ENCODE measurements at regions not wholly inside any gene's neighbourhood (a gene's known extent, or its start where the extent isn't known, plus 50 kb on each side); places are given as distances from the start of the nearest gene placed in this dataset.
A peak's percentile ranks its signal among the peaks of the same experiment; 100 is the strongest.

DNA sequence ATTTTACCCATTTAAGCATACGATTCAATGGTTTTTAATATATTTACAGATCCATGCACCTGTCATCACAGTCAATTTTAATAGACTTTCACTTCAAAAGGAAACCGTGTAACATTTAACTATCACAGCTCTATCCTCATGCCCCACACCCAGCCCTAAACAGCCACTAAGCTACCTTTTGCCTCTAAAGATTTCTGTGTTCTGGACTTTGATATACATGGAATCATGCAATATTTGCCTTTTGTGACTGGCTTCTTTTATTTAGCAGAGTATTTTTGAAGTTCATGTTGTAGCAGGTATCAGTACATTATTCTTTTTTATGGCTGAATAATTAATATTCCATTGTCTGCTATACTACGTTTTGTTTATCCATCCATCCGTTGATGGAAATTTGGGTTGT is 50.3 kb upstream of the STX16 start:
- no peak for DNase-seq

DNA sequence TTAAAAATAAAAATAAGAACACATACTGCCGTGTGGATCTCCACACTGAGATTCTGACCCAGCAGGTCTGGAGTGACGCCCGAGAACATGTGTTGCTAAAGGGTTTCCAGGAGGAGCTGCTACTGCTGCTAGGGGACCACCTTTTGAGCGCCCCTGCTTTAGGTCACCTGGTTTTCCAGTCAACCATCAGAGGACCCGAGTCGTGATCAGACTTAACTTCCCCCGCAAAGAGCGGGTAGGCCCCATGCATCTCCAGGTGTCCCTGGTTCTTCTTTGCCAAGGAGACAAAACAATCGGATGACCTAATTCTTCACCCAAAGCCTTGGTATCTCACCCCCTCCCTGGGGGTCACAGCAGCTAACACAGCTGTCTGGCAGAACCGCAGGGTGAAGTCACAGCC is 51.1 kb upstream of the STX16 start:
- DNase-seq, result no peak

DNA sequence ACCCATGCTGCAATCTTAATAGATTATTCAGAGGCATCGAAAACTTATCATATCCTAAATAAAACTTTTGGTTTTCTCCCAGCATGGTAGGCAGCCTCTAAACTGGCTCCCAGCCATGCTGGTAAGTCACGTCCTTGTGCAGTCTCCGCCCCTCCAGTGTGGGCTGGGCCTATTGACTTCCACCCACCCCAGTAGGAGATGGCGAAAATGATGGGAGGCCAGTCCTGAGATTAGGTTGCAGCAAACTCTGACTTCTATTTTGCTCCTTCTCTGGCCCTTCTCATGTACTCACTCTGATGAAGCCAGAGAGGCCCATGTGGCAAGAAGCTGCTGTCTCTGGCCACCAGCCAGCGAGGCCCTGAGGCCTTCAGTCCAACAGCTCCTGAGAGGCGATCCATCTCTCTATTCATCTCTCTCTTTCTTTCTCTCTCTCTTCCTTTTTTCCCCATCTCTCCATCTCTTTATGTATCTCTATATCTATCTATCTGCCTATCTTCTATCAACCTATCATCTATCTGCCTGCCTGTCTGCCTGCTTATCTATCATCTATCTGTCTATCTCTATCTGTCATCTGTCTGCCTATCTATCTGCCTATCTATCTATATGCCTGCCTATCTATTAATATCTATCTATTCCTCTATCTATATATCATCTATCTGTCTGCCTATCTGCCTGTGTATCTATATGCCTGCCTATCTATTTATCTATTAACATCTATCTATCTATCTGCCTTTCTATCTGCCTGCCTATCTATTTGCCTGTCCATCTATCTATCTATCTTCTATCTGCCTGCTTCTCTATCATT is 52.7 kb upstream of the STX16 start:
- DNase-seq, result no peak

DNA sequence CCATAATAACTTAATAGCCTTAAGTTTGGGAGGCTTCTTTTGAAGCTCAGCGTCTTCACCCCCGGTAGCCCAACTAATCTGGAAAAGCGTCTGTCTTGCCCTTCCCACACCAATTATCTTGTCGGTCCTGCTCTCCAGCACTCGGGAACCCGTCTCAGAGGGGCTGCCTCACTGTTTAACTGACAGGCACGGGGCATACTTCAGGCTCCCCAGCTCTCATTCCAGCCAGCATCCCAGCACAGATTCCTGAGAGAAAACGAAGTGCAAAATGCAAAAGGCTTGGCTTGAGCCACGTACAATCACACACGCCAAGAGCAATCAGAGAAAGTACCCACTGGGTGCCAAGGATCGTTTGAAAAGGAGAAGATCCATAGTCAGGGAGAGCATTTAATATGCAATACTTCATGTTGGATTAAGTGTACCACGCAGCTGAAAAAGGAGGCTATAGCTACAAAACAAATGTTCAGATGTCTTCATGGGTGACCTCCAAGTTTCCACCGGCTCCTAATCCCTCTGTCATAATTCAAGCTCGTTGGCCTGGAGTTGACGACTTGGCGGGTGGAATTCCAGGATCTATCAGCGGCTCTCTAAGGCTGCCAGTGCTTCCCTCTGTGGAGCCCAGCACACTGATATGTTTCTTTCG is 53.7 kb upstream of the STX16 start:
- DNase-seq, result no peak

DNA sequence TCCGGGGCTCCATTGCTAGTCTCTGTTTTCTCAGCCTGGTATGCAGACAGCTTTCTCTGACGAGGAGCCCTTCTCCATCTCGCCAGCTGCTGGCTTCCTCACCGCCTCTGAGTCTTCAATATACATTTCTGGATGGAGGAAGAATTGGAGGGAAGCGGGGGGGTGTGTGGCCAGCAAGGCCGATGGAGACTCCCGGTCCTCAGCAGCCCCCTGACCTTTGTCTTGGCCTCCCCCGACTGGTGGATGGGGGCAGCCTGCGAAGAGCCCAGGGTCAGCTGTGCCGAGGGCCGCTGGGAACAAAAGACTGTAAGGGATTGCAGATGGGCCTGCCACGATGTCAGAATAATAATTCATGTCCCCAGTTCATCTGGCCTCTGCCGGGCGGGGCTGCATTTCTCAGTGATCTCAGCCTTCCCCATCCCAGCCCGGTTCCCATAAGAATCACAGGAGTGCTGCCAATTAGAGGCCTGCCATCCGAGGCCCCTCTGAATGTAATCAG is 54.3 kb upstream of the STX16 start:
- peak; percentile 22 for DNase-seq

DNA sequence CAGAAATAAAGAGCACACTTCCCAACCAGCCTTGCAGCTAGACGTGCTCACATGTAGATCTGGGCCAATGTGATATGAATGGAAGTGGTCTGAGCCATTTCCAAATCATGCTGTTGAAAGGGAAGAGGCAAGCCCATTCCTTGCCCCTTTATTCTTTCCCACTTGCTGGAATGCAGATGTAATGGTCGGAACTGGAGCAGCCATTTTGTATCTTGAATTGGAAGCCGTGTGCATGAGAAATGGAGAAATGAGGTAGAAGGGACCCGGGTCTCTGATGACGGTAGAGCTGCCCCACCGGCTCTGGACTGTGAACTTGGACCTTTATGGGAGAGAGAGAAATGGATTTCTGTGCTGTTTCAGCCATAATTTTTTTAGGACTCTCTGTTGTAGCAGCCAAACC is 54.8 kb upstream of the STX16 start:
- no peak for DNase-seq

DNA sequence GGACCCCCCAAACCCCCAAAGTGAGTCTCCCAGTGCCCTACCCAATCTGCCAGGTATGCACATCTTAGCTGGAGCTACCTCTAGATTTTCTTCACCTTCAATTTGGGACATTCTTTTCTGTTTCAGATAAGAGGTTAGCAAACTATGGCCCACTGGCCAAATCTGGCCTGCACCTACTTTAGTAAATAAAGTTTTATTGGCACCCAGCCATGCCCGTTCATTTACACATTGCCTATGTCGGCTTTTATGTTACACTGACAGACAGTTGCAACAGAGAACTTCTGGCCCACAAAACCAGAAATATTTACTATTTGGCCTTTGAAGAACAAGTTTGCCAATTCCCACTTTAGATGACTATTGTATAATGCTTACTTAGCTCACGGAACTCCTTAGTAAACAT is 55.9 kb upstream of the STX16 start:
- no peak for DNase-seq

DNA sequence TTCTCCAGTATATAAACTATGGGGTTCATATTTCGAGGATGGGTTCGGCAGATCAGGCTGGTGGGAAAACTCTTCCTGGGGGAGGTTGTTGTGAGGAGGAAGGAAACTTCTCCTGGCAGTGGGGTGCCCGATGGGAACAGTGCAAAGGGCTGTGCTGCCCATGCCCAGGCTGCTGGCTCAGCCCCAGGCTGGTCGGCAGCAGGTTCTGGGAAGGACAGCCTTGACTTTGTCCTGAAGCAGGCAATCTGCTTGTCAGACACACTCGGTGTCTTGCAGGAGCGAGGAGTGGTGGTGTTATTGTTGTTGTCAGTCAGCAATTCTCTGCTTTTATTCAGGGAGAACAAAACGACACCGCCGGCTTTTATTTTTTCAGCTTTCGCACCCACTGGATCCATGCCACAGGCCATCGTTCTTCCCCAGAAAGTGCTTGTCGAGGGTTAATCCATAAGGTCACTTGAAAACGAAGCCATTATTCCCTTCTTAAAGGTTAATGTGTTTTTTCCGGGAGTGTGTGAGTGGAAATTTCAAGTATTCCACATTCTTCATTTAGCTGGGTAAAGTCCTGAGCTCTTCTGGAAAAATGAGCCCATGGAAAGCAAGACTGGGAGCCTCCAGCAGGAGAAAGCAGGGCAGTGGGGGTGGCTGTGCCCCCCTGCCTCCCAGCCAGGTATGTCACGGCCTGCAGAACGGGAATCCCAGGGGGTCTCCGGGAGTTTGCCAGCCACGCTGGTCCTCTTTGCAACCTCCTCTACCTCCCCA is 57.0 kb upstream of the STX16 start:
- no peak for DNase-seq

DNA sequence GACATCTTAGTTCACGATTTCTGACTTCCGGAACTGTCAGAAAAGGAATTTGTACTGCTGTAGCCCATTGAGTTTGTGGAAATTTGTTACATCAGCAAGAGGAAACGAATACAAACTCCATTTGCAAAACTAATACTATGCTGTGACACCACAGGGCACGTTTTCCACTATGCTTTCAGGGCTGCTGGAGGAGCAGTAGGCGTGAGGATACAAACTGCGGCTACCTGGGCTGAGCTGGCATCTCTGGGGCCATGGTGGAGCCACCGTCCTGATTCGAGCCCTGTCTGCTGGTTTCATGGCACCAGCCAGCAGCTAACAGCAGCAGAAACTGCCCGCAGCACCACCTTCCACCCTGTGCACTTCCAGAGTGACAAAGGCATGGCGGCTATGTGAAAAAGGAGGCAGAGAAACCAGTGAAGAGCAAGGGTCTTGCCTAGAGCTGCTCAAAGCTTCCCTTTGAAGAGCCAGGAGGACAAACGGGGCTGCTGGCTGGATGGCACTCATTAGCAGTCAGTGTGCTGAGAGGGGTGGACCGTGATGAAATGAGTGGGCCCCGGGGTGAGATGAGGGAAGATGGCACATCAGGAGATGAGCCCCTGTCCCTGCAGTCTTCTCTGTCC is 58.9 kb upstream of the STX16 start:
- no peak for DNase-seq

DNA sequence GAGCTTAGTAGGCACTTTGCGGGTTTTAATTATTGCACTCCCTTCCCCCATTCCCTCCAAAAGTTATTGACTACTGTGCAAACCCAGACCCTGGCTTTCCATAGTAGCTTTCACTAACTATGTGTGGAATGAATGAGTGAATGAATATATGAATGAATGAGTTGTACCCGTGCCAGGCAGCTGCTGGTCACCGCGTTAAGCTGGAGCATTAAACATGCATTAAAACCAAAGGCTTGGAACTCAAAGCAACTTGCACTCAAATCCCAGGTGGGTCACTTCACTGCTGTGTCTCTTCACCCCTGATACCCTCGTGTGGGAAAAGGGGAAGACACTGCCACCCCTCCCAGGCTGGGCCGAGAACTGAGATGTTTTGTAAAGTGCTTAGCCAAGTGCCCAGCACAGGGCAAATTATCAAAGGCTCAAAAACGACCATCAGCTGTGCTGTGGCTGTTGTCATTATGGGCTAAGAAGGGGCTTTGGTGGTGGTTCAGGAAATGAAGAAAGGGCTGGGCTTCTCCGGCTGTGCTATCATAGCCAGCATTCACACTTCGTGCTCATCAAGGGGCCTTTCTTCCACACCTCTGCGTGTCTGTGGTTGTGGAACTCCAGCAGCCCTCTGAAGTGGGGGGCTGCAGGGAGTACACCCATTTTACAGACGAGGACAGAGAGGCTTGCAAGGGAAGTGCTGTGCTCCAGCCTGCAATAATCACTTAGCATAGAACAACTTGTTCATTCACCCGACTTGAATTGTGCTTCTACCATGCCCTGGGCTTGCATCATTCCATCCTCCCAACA is 60.2 kb upstream of the STX16 start:
- no peak for DNase-seq

DNA sequence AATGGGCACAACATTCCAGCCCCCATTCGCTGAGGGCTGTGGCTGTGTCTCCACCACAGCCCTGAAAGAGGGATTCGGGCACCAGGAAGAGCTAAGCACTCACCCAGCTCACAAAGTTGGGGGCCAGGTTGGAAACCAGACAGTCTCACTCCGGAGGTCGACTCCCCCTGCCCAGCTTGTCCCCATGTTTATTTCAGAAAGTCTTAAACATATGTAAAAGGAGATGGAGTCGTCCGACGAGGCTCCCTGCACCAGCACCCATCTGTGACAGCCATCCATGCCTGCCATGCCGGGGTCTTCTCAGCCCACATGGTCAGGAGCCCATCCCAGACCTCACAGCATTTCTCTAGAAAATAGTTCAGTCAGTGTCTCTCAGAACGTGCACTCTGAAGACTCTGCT is 63.6 kb upstream of the STX16 start:
- DNase-seq, result no peak

DNA sequence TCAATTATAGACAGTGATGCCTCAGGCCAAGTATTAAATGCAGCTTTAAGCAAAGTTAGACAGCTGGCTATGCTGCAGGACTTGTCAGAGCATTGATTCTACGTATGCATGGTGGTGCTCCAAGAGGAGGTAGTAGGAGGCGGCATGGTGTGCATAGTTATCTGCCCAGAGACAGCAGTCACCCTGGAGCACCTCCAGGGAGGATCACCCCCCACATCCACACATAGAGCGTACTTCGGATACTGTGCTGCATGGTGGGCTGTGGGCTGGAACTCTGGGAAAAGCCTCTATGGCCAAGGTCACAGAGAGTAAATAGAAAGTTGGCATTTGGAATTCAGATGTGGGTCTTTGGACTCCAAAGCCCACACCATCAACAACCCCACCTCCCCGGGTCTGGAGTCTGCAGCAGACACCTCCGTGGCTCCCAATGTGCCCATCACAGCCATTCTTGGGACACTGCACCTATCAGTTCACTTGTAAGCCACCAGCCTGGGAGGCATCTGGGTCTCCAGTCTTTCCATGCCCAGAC is 64.5 kb upstream of the STX16 start:
- no peak for DNase-seq

DNA sequence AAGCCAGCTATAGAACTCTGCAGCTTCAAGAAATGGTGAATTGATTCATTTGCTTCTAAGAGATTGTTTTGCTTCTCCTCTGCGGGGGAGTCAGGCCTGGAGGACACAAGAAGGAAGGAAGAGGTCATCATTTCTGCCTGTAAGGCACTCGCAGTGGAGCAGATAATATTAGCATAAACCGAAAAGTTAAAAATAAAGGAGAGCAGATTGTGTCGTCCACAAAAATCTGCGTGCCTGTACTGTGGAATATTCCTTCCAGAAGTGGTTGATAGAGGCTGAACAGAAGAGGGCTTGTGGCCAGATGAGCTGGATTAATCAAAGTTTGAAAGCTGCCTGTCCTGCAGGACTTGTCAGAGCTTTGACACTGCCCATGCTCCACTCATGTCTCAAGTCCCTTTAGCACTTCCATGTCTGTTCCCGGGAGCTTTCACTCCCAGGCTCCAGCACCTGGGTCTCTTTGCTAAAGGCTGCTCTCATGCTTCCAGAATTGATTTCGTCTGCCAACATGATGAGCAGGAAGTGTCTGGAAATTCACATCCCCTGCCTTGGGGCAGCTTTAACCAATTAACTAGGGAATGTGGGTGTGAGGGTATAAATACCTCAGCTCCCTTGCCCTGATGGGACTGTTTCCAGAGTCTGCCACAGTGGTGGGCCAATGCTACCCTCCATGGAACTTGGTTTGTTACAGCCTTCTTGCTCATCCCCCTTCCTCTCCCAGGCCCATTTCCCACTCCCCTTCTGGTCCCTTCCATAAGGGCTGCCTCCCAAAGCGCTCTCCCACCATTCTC is 65.1 kb upstream of the STX16 start:
- DNase-seq, result no peak

DNA sequence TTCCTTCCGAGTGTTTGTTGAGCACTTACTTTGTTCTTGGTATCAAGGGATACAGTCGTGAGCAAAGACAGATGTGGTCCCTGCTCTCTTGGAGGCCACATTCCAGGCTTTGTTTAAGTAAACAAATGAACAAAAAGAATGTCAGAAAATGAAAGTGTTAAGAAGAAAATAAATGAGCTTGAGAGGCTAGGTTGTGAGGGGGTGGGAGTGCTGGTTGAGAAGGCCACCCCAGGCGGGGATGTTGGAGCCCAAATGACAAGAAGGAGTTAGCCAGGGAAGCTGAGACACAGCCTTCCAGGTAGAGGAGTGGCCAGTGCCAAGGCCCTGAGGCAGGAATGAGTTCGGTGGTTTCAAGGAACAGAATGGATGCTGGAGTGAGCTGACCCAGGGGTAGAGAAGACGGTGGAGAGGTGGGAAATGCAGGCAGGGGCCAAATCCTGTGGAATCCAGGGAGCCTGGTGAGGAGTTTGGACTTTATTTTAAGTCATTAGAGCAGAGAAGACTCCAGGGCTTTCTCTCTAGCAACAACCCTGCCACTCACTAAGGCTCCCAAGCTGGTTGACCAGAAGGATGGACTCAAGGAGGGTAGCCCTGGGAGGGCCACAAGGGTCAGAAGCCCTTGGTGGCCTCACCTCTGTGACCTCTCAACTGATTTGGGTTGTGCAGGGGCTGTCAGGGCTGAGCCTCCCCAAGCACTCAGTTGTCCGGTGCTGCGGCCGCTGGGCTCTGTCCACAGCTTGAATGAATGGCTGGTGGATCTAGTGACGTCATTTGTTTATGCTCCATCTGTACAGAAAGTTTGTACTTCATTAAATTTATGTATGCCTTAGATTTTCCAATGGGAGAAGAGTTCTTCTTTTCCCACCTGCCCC is 66.0 kb upstream of the STX16 start:
- DNase-seq, result no peak

DNA sequence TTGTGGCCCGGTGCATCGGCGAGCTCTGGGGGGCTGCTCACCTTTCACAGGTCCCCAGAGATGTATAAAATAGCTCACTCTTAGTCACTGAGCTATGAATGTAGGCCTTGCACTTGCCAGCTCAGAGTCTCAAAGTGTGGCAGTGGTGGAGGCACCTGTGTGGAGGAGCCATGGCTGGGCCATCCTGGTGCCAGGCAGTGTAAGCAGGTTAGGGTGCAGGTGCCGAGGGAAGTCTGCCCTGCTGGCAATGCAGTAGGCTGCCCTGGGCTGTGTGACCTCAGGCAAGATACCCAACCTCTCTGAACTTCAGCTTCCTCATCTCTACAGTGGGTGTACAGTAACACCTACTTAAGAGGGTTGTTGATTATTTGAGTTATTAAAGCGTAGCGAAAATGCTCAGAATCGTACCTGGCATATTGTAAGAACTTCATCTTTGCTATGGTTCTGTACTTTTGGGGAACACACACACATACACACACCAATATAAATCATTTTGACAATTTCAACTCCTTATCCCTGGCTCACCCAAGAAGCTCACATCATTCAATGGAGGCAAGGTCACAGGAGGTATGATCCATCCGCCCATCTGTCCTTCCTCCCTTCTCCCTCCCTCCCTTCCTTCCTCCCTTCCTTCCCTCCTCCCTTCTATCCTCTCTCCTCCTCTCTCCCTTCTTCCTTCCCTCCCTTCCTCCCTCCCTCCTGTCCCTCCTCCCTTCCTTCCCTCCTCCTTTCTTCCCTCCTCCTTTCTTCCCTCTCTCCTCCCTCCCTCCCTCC is 66.8 kb upstream of the STX16 start:
- no peak for DNase-seq

DNA sequence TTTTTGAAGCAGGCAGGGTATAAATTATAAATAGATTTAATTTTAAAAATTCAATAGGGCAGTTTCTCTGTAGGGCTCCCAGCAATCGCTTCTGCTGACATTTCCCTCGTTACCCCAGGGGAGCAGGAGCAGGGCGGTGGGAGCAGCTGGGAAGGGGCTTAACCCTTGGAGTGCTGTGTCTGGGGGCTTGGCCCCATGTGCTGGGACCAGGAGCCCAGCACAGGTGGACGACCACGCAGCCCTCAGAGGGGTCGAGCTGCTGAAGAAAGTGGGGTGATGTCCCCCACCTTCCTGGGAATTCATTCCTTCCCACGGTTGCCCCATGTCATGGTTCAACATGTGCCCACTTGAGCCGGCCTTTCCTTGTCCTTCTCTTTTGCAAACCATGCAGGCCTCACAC is 67.5 kb upstream of the STX16 start:
- DNase-seq, result no peak

DNA sequence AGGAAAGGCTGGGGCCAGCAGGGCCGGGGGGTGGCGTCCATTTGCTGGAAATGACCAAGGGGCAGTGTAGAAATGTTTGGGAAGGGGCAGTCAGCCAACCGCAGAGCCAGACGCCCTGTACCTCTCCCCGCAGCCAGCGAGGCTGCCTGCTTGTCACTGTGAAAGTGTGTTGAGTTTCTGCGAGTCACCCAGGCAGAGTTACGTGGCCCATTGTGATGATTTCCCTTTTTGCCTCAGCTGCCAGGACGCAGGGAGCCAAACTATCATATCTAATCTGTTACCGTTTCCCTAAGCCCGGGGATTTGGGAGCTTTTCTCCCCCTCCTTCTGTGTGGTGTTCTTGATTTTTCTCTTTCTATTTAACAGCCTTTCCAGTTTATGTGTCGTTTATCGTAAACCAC is 67.9 kb upstream of the STX16 start:
- no peak for DNase-seq

DNA sequence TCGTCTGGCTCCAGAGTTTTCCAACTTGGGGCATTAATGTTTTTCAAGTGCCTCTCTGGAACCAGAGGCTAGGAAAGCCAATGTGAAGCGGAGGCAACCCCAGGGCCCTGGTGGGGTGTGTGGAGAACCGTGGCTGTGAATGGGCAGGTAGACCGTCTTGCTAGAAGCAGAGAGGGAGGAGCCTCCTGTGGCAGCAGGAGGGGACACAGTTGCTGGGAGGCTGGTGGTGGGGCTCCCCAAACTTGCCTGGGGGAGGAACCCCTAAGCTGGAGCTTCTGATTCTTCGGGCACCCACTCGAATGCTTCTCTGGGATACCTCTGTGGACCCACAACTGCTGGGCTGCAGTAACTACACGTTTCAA is 65.3 kb upstream of the APCDD1L start:
- DNase-seq, result no peak

DNA sequence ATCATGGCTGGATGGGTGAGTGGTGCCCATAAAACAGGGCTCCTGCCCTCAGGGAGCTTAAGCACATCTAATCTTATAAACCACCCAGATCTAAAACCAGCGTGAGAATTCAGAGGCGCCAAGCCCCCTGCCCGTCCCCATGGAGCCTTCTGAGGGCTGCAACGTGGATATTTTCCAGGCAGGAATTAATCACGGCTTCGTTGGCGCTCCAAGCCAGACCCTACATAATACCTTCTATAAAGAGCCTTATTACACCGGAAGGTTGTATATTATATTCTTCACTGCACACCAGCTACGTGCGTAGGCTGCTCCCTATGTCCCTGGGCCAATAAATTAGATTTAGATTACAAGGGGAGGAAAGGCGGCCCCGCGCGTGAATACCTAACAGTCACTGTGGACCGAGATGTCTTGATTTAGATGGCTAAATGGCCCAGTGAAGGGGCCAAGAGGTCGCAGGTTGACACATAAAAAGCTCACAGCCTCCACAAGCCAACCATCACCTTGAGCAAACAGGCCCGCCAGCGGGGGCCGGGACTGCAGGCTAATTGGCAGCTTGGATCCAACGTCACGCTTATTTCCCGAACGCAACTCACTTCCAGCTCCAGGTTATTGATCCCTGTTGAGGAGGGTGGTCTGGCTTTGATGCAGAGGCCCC is 64.7 kb upstream of the APCDD1L start:
- no peak for DNase-seq
